SK-N-SH treated with all-trans-retinoic acid at 6 μM for 48 hours (cell line): ENCODE measurements at regions not wholly inside any gene's neighbourhood (a gene's known extent, or its start where the extent isn't known, plus 50 kb on each side); places are given as distances from the start of the nearest gene placed in this dataset.

Experiments
- ARNTL ChIP-seq: fragments of 450-650 bp; formaldehyde crosslinking; IDR thresholded peaks from 2 replicates; pipeline ENCODE4 v1.5.0; 2020; ENCODE audit warnings: low read depth, mild to moderate bottlenecking, moderate library complexity, borderline replicate concordance
- CREB5 ChIP-seq: fragments of 250-450 bp; sonication (Bioruptor Pico); IDR thresholded peaks from 2 replicates; pipeline ENCODE4 v1.5.1; 2020; ENCODE audit warnings: low read depth, mild to moderate bottlenecking, moderate library complexity
- CSDC2 ChIP-seq: fragments of 250-450 bp; sonication (Bioruptor Pico); IDR thresholded peaks from 2 replicates; pipeline ENCODE4 v1.5.0; 2020; ENCODE audit warnings: mild to moderate bottlenecking, moderate library complexity
- CSRNP3 ChIP-seq: fragments of 250-450 bp; sonication (Bioruptor Pico); IDR thresholded peaks from 2 replicates; pipeline ENCODE4 v1.5.1; 2021; ENCODE audit warnings: mild to moderate bottlenecking, moderate library complexity
- ESRRG ChIP-seq: fragments of 250-450 bp; sonication (Bioruptor Pico); IDR thresholded peaks from 2 replicates; pipeline ENCODE4 v1.6.1; 2021; ENCODE audit warnings: mild to moderate bottlenecking
- OSR1 ChIP-seq: fragments of 250-450 bp; sonication (Bioruptor Pico); IDR thresholded peaks from 2 replicates; pipeline ENCODE4 v1.8.0; 2022; ENCODE audit warnings: moderate library complexity, mild to moderate bottlenecking, inconsistent platforms
- PATZ1 ChIP-seq: fragments of 250-450 bp; sonication (Bioruptor Pico); IDR thresholded peaks from 2 replicates; pipeline ENCODE4 v1.8.0; 2020; ENCODE audit warnings: mild to moderate bottlenecking, moderate library complexity, borderline replicate concordance
- RARB ChIP-seq: fragments of 250-450 bp; sonication (Bioruptor Pico); IDR thresholded peaks from 2 replicates; pipeline ENCODE4 v1.8.0; 2021; ENCODE audit warnings: mild to moderate bottlenecking, moderate library complexity
- TSHZ2 ChIP-seq: fragments of 250-450 bp; sonication (Bioruptor Pico); IDR thresholded peaks from 2 replicates; pipeline ENCODE4 v1.5.0; 2020; ENCODE audit warnings: mild to moderate bottlenecking, moderate library complexity
- ZC3H10 ChIP-seq: fragments of 250-450 bp; sonication (Bioruptor Pico); IDR thresholded peaks from 2 replicates; pipeline ENCODE4 v1.5.1; 2021; ENCODE audit warnings: mild to moderate bottlenecking, moderate library complexity
- ZFP3 ChIP-seq: fragments of 250-450 bp; sonication (Bioruptor Pico); IDR thresholded peaks from 2 replicates; pipeline ENCODE4 v1.5.0; 2020; ENCODE audit warnings: mild to moderate bottlenecking, moderate library complexity
- ZNF565 ChIP-seq: fragments of 450-650 bp; formaldehyde crosslinking; conservative IDR thresholded peaks from 2 replicates; pipeline ENCODE4 v1.5.0; 2020; ENCODE audit warnings: low read depth, mild to moderate bottlenecking, moderate library complexity
- ZNF70 ChIP-seq: fragments of 450-650 bp; formaldehyde crosslinking; IDR thresholded peaks from 2 replicates; pipeline ENCODE4 v1.5.0; 2020; ENCODE audit warnings: mild to moderate bottlenecking, moderate library complexity
- ZNF8 ChIP-seq: fragments of 450-650 bp; formaldehyde crosslinking; IDR thresholded peaks from 2 replicates; pipeline ENCODE4 v1.5.0; 2020; ENCODE audit warnings: mild to moderate bottlenecking, moderate library complexity

GRCh38 chr6:40671001-40671693 lies 84.0 kb upstream of the LRFN2 start:
- no peak for TF ChIP-seq RARB
- no peak for TF ChIP-seq OSR1 (CRISPR knock-in tag)
- TF ChIP-seq PATZ1 (CRISPR knock-in tag): no peak
- TF ChIP-seq CSDC2 (CRISPR knock-in tag): no peak
- TF ChIP-seq ARNTL (CRISPR knock-in tag): no peak
- no peak for TF ChIP-seq CREB5 (CRISPR knock-in tag)
- TF ChIP-seq ZC3H10 (CRISPR knock-in tag): no peak
- TF ChIP-seq CSRNP3: no peak
- no peak for TF ChIP-seq ESRRG (CRISPR knock-in tag)
- no peak for TF ChIP-seq ZNF8 (CRISPR knock-in tag)
- no peak for TF ChIP-seq ZFP3 (CRISPR knock-in tag)
- TF ChIP-seq ZNF565 (CRISPR knock-in tag): no peak
- TF ChIP-seq ZNF70 (CRISPR knock-in tag): no peak
- no peak for TF ChIP-seq TSHZ2 (CRISPR knock-in tag)
